Thoracic aorta (tissue), 2 donors: ENCODE measurements at regions not wholly inside any gene's neighbourhood (a gene's known extent, or its start where the extent isn't known, plus 50 kb on each side); places are given as distances from the start of the nearest gene placed in this dataset.

Experiments used
- ATAC-seq: fragments of 150-250 bp; one replicate; pipeline ENCODE4 v1.8.0; 2017; ENCODE audit warnings: low read depth; ENCODE audit not compliant: insufficient number of reproducible peaks, low FRiP score
- DNase-seq: peaks from one replicate; pipeline ENCODE4 v3.0.0-alpha.2; 2020; ENCODE audit warnings: low spot score
- H3K27ac ChIP-seq, 2 donors: fragments of 200-600 bp; sonication (generic); 1 replicate in 1 of 2; 2 replicates in 1 of 2; pipeline ENCODE4 v1.5.1; 2016; ENCODE audit warnings: mild to moderate bottlenecking in 2 of 2, moderate library complexity in 2 of 2
- H3K27me3 ChIP-seq: fragments of 200-600 bp; sonication (generic); replicated peaks from 2 replicates; pipeline ENCODE4 v1.6.0; 2016; ENCODE audit warnings: mild to moderate bottlenecking; ENCODE audit not compliant: insufficient read depth
- H3K36me3 ChIP-seq: fragments of 200-600 bp; sonication (generic); one replicate; pipeline ENCODE4 v1.5.1; 2016
- H3K4me1 ChIP-seq, 2 donors: fragments of 200-600 bp; sonication (generic); 1 replicate in 1 of 2; 2 replicates in 1 of 2; pipeline versions ENCODE4 v1.5.1 to v1.6.0; 2016; ENCODE audit warnings: low read depth in 2 of 2, mild to moderate bottlenecking in 1 of 2; ENCODE audit not compliant: control insufficient read depth in 1 of 2
- H3K4me3 ChIP-seq: fragments of 200-600 bp; sonication (generic); 2 replicates; pipeline ENCODE4 v1.5.1; 2016; ENCODE audit warnings: mild to moderate bottlenecking
- H3K9me3 ChIP-seq: fragments of 200-600 bp; sonication (generic); 2 replicates; pipeline ENCODE4 v1.5.1; 2016
- TF ChIP-seq, protein P1 (sequence below): fragments of 200-600 bp; sonication (generic); IDR thresholded peaks from one replicate; pipeline ENCODE4 v1.5.1; 2019; ENCODE audit warnings: antibody characterized with exemption

- no peaks in the 10 kb centered on the region for H3K36me3 ChIP-seq
- no peak for ATAC-seq
- H3K4me1 ChIP-seq: peaks cover 18 to 85% of the 10 kb centered on the region in 2 donors
- H3K4me3 ChIP-seq: no peak overlapping the region
- H3K9me3 ChIP-seq: no peaks in the 10 kb centered on the region
- TF ChIP-seq, protein P1, sequence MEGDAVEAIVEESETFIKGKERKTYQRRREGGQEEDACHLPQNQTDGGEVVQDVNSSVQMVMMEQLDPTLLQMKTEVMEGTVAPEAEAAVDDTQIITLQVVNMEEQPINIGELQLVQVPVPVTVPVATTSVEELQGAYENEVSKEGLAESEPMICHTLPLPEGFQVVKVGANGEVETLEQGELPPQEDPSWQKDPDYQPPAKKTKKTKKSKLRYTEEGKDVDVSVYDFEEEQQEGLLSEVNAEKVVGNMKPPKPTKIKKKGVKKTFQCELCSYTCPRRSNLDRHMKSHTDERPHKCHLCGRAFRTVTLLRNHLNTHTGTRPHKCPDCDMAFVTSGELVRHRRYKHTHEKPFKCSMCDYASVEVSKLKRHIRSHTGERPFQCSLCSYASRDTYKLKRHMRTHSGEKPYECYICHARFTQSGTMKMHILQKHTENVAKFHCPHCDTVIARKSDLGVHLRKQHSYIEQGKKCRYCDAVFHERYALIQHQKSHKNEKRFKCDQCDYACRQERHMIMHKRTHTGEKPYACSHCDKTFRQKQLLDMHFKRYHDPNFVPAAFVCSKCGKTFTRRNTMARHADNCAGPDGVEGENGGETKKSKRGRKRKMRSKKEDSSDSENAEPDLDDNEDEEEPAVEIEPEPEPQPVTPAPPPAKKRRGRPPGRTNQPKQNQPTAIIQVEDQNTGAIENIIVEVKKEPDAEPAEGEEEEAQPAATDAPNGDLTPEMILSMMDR: no peak
- no peaks in the 10 kb centered on the region for H3K27me3 ChIP-seq
- no peak for DNase-seq
- no peak overlapping the region for H3K27ac ChIP-seq
Measured at GRCh38 chr16:85166281-85166680, 54.0 kb upstream of the CIBAR2 start.

- H3K9me3 ChIP-seq: no peaks in the 10 kb centered on the region
- H3K27ac ChIP-seq: no peak overlapping the region
- DNase-seq (no peak), ATAC-seq (no peak)
- no peak overlapping the region for H3K4me3 ChIP-seq
- TF ChIP-seq, protein P1: no peak
- no peaks in the 10 kb centered on the region for H3K36me3 ChIP-seq
- H3K4me1 ChIP-seq: peaks cover 20 to 85% of the 10 kb centered on the region in 2 donors
- no peaks in the 10 kb centered on the region for H3K27me3 ChIP-seq
Measured at GRCh38 chr16:85166699-85167588, 54.7 kb upstream of the CIBAR2 start.

- H3K27me3 ChIP-seq: no peaks in the 10 kb centered on the region
- H3K36me3 ChIP-seq: no peaks in the 10 kb centered on the region
- TF ChIP-seq, protein P1: no peak
- no peak for DNase-seq
- no peak overlapping the region for H3K4me3 ChIP-seq
- H3K9me3 ChIP-seq: no peaks in the 10 kb centered on the region
- peaks cover 14 to 85% of the 10 kb centered on the region in 2 donors for H3K4me1 ChIP-seq
- no peak for ATAC-seq
- no peak overlapping the region for H3K27ac ChIP-seq
Measured at GRCh38 chr16:85167589-85168537, 55.6 kb upstream of the CIBAR2 start.

GRCh38 chr16:85168732-85169256, 56.5 kb upstream of the CIBAR2 start:
- H3K27ac ChIP-seq: no peak overlapping the region
- no peaks in the 10 kb centered on the region for H3K27me3 ChIP-seq
- peak overlapping the region; percentile 58 for H3K4me3 ChIP-seq
- no peaks in the 10 kb centered on the region for H3K36me3 ChIP-seq
- TF ChIP-seq, protein P1: no peak
- ATAC-seq (no peak), DNase-seq (no peak)
- H3K9me3 ChIP-seq: no peaks in the 10 kb centered on the region
- H3K4me1 ChIP-seq: peaks cover 14 to 89% of the 10 kb centered on the region in 2 donors
